Dermis microvascular lymphatic vessel endothelial cell (primary cell): ENCODE measurements at regions not wholly inside any gene's neighbourhood (a gene's known extent, or its start where the extent isn't known, plus 50 kb on each side); places are given as distances from the start of the nearest gene placed in this dataset.

Source experiments
- DNase-seq, 2 donors: peaks; one replicate each; pipeline versions ENCODE4 v3.0.0 to v3.0.0-alpha.2; 2010; ENCODE audit warnings: low read depth in 2 of 2

DNA sequence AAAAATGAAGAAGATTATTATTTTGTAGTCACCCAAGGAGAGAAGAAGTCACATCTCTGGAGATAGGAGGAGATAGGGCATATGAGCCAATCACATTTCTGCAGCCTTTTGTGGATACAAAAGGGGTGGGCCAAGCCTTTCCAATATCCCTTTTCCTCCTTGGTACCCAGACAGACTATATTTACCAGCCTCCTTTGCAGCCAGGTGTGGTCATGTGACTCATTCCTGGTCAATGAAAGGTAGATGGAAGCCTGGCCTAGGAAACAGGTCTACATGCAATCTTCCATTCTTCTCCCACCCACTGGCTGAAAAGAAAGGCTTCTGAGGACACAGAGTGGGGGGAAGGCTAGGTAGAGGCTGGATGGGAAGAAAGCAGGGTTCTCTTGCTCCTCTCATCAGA is 58.1 kb upstream of the ERG start:
- no peak for DNase-seq

GRCh38 chr21:38561205-38561604 is 62.9 kb upstream of the ERG start:
- DNase-seq, result no peak

DNA sequence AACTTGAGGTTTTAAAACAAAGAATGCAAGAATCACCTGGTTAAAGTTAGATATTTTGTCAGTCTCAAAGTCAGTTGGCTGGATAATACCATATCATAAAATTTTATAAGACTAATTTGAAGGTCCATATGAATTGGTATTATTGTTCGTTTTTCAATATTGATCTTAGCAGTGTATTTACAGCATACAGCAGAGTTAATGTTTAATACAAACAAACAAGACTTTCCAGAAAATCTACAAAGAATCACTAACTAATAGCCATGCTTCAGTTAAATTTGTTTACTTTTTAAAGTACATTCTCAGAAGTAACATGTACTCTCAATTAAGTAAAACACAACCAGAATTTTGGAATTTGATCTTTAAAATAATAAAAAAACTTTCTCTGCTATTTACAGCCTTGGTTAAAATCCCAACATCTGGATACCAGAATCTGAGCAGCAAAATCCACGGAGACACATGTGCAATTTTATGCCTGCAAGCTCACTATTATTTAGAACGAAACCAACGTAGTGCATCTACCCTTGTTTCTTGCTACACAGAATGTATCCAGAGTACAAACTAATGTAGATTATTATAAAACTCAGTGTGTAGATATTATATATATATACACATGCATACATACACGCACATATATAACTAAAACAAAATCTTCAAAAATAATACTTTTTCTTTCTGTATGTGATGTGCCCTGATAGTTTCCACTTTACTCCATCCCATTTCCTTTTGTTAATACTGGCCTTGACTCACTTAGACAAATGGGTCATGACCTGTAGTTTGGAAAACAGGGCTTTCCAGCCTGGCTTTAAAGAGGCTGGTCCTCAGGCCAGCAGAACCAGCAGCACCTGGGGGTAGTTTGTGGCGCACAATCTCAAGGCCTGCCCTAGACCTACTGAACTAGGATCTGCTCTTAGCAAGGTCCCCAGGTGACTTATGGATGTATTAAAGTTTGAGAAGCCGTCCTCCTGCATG is 63.6 kb upstream of the ERG start:
- DNase-seq, result no peak

GRCh38 chr21:38567335-38567969 is 69.2 kb upstream of the ERG start:
- DNase-seq, result no peak

GRCh38 chr21:38567970-38568360 is 69.7 kb upstream of the ERG start:
- no peak for DNase-seq

- no peak for DNase-seq
Measured at GRCh38 chr21:38569733-38570132, 71.5 kb upstream of the ERG start.

DNA sequence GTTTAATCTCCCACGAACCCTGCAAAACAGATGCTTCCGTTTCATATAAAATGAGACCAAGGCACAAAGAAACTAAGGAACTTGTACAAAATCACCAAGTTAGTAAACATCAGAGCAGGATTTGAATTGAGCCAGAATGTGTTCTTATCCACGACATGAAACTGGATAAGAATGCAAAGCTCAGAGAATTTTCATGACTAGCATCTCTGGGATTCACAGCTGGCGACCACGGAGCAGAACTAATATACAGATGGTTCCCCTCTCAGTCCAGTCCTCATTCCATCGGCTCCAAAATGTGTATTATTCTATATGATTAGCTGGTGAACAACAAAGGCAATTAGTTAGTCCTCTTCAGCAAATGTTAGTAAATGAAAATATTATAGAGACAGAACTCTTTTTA is 72.3 kb upstream of the ERG start:
- no peak for DNase-seq

DNA sequence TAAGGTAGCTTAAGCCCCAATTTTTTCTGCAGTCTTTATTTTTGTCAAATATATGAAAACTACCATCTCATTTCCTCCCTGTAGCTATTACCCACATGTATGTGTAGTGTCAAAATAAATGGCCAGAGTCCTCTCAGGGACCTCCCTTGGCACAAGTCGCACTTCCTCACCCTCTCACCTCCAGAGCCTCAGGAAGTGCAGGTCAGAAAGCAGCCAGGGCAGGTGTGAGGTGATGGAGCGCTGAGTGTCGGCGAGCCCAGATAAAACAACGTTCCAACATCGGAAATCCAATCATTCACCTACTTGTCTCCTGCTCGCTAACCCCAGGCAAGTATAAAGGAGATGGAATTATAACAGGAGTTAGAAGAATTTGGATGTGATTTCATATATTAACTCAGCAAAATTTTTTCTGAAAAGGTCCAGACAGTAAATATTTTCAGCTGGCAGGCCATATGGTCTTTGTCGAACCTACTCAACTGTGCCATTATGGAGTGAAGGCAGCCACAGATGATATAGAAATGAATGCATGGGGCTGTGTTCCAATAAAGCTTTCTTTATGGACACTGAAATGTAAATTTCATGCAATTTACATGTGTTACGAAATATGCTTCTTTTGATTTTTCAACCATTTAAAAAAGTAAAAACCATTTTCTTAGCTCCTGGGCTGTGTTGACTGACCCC is 76.8 kb upstream of the ERG start:
- peak in 1 of 2 donors; percentile 9 for DNase-seq

GRCh38 chr21:38577887-38578286 is 79.6 kb upstream of the ERG start:
- no peak for DNase-seq

- no peak for DNase-seq
Measured at GRCh38 chr21:38590449-38591217, 92.4 kb upstream of the ERG start.

DNA sequence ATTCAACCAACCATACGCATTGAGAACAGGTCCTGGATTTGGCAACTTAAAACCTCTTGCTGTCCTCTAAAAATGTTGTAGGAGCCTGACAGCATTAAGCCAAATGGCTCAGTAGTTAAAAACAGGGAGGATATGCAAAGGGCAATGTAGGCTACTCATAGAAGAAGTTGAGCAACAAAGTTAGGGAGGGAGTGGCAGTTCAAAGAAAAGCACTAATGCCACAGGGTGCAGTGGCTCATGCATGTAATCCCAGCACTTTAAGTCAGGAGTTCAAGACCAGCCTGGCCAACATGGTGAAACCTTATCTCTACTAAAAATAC is 92.9 kb upstream of the ERG start:
- no peak for DNase-seq

- DNase-seq, result no peak
Measured at GRCh38 chr21:38596264-38597042, 98.2 kb upstream of the ERG start.

- DNase-seq, result no peak
Measured at GRCh38 chr21:38597421-38597820, 99.1 kb upstream of the ERG start.

- DNase-seq, result no peak
Measured at GRCh38 chr21:38598413-38598812, 100.1 kb upstream of the ERG start.

- DNase-seq, result no peak
Measured at GRCh38 chr21:38599381-38599975, 101.2 kb upstream of the ERG start.

DNA sequence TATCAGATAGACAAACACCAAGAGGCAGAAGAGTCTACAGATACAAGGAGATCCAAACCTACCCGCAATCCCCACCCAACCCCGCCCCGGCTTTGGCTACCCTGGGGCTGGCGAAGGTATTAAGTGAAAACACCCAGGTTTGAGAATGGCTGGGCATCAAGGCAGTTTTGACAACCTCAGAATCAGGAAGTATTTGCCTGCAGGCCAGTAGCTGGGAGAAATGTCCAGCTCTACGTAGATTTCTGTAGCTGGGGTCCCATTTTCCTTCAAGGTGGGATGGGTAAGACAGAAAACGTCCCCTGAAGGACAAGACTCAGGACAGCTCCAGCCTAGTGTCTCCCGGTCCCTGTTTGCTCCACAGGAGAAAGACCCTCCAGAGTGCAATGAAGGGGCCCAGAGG is 101.8 kb upstream of the ERG start:
- DNase-seq, result no peak

GRCh38 chr21:38605236-38605635 is 107.0 kb upstream of the ERG start:
- DNase-seq, result no peak

GRCh38 chr21:38609580-38609979 is 111.3 kb upstream of the ERG start:
- no peak for DNase-seq

DNA sequence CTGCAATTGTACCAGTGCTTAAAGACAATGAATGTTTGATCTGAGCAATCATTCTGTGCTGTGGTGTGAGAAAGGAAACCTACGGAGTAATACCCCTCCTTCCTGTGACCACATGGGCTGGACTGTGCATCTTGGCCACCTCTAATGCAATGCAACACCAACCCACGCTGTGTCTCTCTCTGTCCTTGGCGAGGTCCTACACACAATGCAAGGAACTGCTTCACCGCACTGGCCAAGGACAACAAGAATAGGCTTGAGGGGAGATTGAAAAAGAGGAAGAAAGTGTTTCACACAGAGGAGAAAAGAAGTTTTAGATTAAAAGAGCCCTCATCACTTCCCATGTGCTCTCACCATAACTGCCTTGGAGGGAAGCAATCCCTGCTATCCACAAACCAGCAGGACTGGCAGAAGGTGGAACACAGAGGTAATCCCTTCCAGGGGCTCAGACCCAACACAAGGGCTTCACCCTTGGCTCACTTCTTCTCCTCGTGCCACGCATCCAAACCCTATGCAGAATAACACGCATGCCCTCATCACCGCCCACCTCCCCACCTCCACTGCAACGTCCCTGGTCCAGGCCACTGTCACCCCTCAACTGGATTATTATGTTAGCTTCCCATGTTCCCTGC is 112.5 kb upstream of the ERG start:
- no peak for DNase-seq

GRCh38 chr21:38611277-38611676 is 113.0 kb upstream of the ERG start:
- no peak for DNase-seq
